ENCODE measurements at regions not wholly inside any gene's neighbourhood (a gene's known extent, or its start where the extent isn't known, plus 50 kb on each side); places are given as distances from the start of the nearest gene placed in this dataset.

- Histone ChIP-seq H3K36me3 (ENCODE audit: control insufficient read depth, insufficient read depth, low read length) (no peaks in the 10 kb centered on the region), H3K27me3 (replicated peaks; ENCODE audit: control insufficient read depth, insufficient read depth, low read length) (no peaks in the 10 kb centered on the region; the same call in 1 of the 2 replicates), H3K4me3 (replicated peaks; ENCODE audit: low read depth, low read length) (no peak overlapping the region)
- DNase-seq (ENCODE audit: extremely low read depth, insufficient read length) = no peak
- no peak for TF ChIP-seq CTCF (IDR thresholded peaks at IDR 0.05; ENCODE audit: insufficient read depth, low read length, poor library complexity, severe bottlenecking)
Measured at GRCh38 chr2:234231460-234231859, 181.0 kb downstream of the SPP2 start.

GRCh38 chr2:234219046-234219310 lies 168.5 kb downstream of the SPP2 start:
- no peak for TF ChIP-seq CTCF (IDR thresholded peaks at IDR 0.05; ENCODE audit: insufficient read depth, low read length, poor library complexity, severe bottlenecking)
- Histone ChIP-seq H3K27me3 (replicated peaks; ENCODE audit: control insufficient read depth, insufficient read depth, low read length) (no peaks in the 10 kb centered on the region; the same call in 1 of the 2 replicates), H3K36me3 (ENCODE audit: control insufficient read depth, insufficient read depth, low read length) (no peaks in the 10 kb centered on the region), H3K4me3 (replicated peaks; ENCODE audit: low read depth, low read length) (no peak overlapping the region)
- no peak for DNase-seq (ENCODE audit: extremely low read depth, insufficient read length)

GRCh38 chr2:234218266-234219045 lies 168.0 kb downstream of the SPP2 start:
- Histone ChIP-seq H3K27me3 (replicated peaks; ENCODE audit: control insufficient read depth, insufficient read depth, low read length) (no peaks in the 10 kb centered on the region; the same call in 1 of the 2 replicates), H3K4me3 (replicated peaks; ENCODE audit: low read depth, low read length) (no peak overlapping the region), H3K36me3 (ENCODE audit: control insufficient read depth, insufficient read depth, low read length) (no peaks in the 10 kb centered on the region)
- DNase-seq (ENCODE audit: extremely low read depth, insufficient read length) = no peak
- TF ChIP-seq CTCF (IDR thresholded peaks at IDR 0.05; ENCODE audit: insufficient read depth, low read length, poor library complexity, severe bottlenecking) = no peak

GRCh38 chr2:234212534-234212933 lies 162.0 kb downstream of the SPP2 start:
- Histone ChIP-seq H3K4me3 (replicated peaks; ENCODE audit: low read depth, low read length) (no peak overlapping the region), H3K27me3 (replicated peaks; ENCODE audit: control insufficient read depth, insufficient read depth, low read length) (no peaks in the 10 kb centered on the region; the same call in 1 of the 2 replicates), H3K36me3 (ENCODE audit: control insufficient read depth, insufficient read depth, low read length) (no peaks in the 10 kb centered on the region)
- no peak for TF ChIP-seq CTCF (IDR thresholded peaks at IDR 0.05; ENCODE audit: insufficient read depth, low read length, poor library complexity, severe bottlenecking)
- DNase-seq (ENCODE audit: extremely low read depth, insufficient read length) = no peak

- TF ChIP-seq CTCF (IDR thresholded peaks at IDR 0.05; ENCODE audit: insufficient read depth, low read length, poor library complexity, severe bottlenecking) = no peak
- Histone ChIP-seq H3K27me3 (replicated peaks; ENCODE audit: control insufficient read depth, insufficient read depth, low read length) (no peaks in the 10 kb centered on the region), H3K4me3 (replicated peaks; ENCODE audit: low read depth, low read length) (no peak overlapping the region), H3K36me3 (ENCODE audit: control insufficient read depth, insufficient read depth, low read length) (no peaks in the 10 kb centered on the region)
- DNase-seq (ENCODE audit: extremely low read depth, insufficient read length) = no peak
Measured at GRCh38 chr2:234211797-234212196, 161.3 kb downstream of the SPP2 start.

GRCh38 chr2:234206738-234207137 lies 156.2 kb downstream of the SPP2 start:
- no peak for TF ChIP-seq CTCF (IDR thresholded peaks at IDR 0.05; ENCODE audit: insufficient read depth, low read length, poor library complexity, severe bottlenecking)
- no peak overlapping the region for H3K4me3 ChIP-seq (replicated peaks; ENCODE audit: low read depth, low read length)
- H3K36me3 ChIP-seq (ENCODE audit: control insufficient read depth, insufficient read depth, low read length) = no peaks in the 10 kb centered on the region
- DNase-seq (ENCODE audit: extremely low read depth, insufficient read length) = no peak
- H3K27me3 ChIP-seq (replicated peaks; ENCODE audit: control insufficient read depth, insufficient read depth, low read length) = no peaks in the 10 kb centered on the region; the same call in 1 of the 2 replicates
